ENCODE measurements at regions not wholly inside any gene's neighbourhood (a gene's known extent, or its start where the extent isn't known, plus 50 kb on each side); places are given as distances from the start of the nearest gene placed in this dataset.

DNA sequence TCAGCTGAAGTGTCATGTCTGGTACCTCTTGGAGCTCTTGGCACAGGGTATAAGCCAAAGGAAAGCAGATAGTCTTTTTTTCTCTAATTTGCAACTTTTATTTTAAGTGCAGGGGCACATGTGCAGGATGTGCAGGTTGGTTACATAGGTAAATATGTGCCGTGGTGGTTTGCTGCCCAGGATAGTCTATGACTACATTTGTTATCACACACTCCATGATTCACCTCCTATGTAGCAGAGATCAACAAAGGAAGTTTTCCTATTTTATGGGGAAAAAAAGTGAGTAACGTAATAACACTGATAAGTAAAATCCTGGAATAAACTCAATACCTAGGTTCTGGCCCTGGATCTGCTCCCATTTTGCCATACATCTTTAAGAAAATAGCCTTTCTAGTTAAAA, 234.6 kb downstream of the CAAP1 start:
- H3K27me3 ChIP-seq: no peaks in the 10 kb centered on the region
- 21 to 55% (median 37%) methylated on average over 2 of the region's 2 CpGs for WGBS, 3 donors

GRCh38 chr9:26656003-26656870, 236.4 kb downstream of the CAAP1 start:
- Histone ChIP-seq H3K9me3 (no peaks in the 10 kb centered on the region), H3K4me3 (no peak overlapping the region), H3K27me3 (no peaks in the 10 kb centered on the region), H3K27ac (no peak overlapping the region), H3K36me3 (no peaks in the 10 kb centered on the region), H3K4me1 (ENCODE audit: insufficient read depth) (no peaks in the 10 kb centered on the region)
- TF ChIP-seq, protein P1, sequence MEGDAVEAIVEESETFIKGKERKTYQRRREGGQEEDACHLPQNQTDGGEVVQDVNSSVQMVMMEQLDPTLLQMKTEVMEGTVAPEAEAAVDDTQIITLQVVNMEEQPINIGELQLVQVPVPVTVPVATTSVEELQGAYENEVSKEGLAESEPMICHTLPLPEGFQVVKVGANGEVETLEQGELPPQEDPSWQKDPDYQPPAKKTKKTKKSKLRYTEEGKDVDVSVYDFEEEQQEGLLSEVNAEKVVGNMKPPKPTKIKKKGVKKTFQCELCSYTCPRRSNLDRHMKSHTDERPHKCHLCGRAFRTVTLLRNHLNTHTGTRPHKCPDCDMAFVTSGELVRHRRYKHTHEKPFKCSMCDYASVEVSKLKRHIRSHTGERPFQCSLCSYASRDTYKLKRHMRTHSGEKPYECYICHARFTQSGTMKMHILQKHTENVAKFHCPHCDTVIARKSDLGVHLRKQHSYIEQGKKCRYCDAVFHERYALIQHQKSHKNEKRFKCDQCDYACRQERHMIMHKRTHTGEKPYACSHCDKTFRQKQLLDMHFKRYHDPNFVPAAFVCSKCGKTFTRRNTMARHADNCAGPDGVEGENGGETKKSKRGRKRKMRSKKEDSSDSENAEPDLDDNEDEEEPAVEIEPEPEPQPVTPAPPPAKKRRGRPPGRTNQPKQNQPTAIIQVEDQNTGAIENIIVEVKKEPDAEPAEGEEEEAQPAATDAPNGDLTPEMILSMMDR (IDR thresholded peaks at IDR 0.05): no peak
- TF ChIP-seq EP300 (IDR thresholded peaks at IDR 0.05) (no peak), POLR2A (IDR thresholded peaks at IDR 0.05) (no peak)
- 38 to 48% (median 44%) methylated on average over 14 of the region's 14 CpGs for WGBS, 3 donors
- DNase-seq: no peak
- intact Hi-C loops (cut with DNase I): no loop called here

More for the DNA sequence above, 234.6 kb downstream of the CAAP1 start:
- no peak for TF ChIP-seq EP300 (IDR thresholded peaks at IDR 0.05)
- TF ChIP-seq POLR2A (IDR thresholded peaks at IDR 0.05): no peak
- TF ChIP-seq, protein P1 (IDR thresholded peaks at IDR 0.05): no peak
- Histone ChIP-seq H3K36me3 (no peaks in the 10 kb centered on the region), H3K4me3 (no peak overlapping the region), H3K4me1 (ENCODE audit: insufficient read depth) (no peaks in the 10 kb centered on the region), H3K9me3 (no peaks in the 10 kb centered on the region), H3K27ac (no peak overlapping the region)
- no peak for DNase-seq
- intact Hi-C loops (cut with DNase I): no loop called here

GRCh38 chr9:26655166-26655565, 237.4 kb downstream of the CAAP1 start:
- H3K36me3 ChIP-seq: no peaks in the 10 kb centered on the region
- no peak overlapping the region for H3K27ac ChIP-seq
- no peak for DNase-seq
- no peak overlapping the region for H3K4me3 ChIP-seq
- TF ChIP-seq POLR2A (IDR thresholded peaks at IDR 0.05): no peak
- TF ChIP-seq EP300 (IDR thresholded peaks at IDR 0.05): no peak
- TF ChIP-seq, protein P1 (IDR thresholded peaks at IDR 0.05): no peak
- no peaks in the 10 kb centered on the region for H3K9me3 ChIP-seq
- no peaks in the 10 kb centered on the region for H3K27me3 ChIP-seq
- intact Hi-C loops (cut with DNase I): no loop called here
- H3K4me1 ChIP-seq (ENCODE audit: insufficient read depth): no peaks in the 10 kb centered on the region
- 63 to 78% (median 68%) methylated on average over 6 of the region's 6 CpGs for WGBS, 3 donors

- no peaks in the 10 kb centered on the region for H3K4me1 ChIP-seq (ENCODE audit: insufficient read depth)
- no peak overlapping the region for H3K27ac ChIP-seq
- no peaks in the 10 kb centered on the region for H3K9me3 ChIP-seq
- intact Hi-C loops (cut with DNase I): no loop called here
- H3K27me3 ChIP-seq: no peaks in the 10 kb centered on the region
- DNase-seq: no peak
- TF ChIP-seq POLR2A (IDR thresholded peaks at IDR 0.05): no peak
- no peak for TF ChIP-seq EP300 (IDR thresholded peaks at IDR 0.05)
- TF ChIP-seq, protein P1 (IDR thresholded peaks at IDR 0.05): no peak
- no peaks in the 10 kb centered on the region for H3K36me3 ChIP-seq
- H3K4me3 ChIP-seq: no peak overlapping the region
Observed at GRCh38 chr9:26650325-26650724, 242.3 kb downstream of the CAAP1 start.
